BJ (cell line): ENCODE measurements at regions not wholly inside any gene's neighbourhood (a gene's known extent, or its start where the extent isn't known, plus 50 kb on each side); places are given as distances from the start of the nearest gene placed in this dataset.
"Not testable (repeated sequence)": the region's sequence is repeated elsewhere in the genome, so short reads cannot be mapped to it uniquely, and the experiment has no call there.

Source experiments
- CTCF ChIA-PET: fragments of 350-600 bp; formaldehyde crosslinking; extraction: SDS; loops from one replicate; lab custom pipeline; 2021; ENCODE audit warnings: antibody characterized with exemption, inconsistent platforms; lab: Yijun Ruan, JAX
- POLR2A ChIA-PET: fragments of 300-600 bp; sonication (Branson Sonifier 250); formaldehyde crosslinking; extraction: SDS; loops from one replicate; lab custom pipeline; 2021; ENCODE audit warnings: antibody characterized with exemption; lab: Charles Lee
- DNase-seq: peaks from one replicate; pipeline ENCODE4 v3.0.0-alpha.2; 2011; ENCODE audit warnings: low read depth
- H3K27me3 ChIP-seq: 2 replicates; pipeline ENCODE4 v1.6.0; 2011; ENCODE audit warnings: low read length; ENCODE audit not compliant: control insufficient read depth, insufficient read depth
- H3K36me3 ChIP-seq: 2 replicates; pipeline ENCODE4 v1.5.1; 2011; ENCODE audit warnings: low read length; ENCODE audit not compliant: control insufficient read depth, insufficient read depth
- H3K4me3 ChIP-seq: 2 replicates; pipeline ENCODE4 v1.5.1; 2011; ENCODE audit warnings: low read depth, mild to moderate bottlenecking, control low read depth, low read length
- TF ChIP-seq, protein P1 (sequence below): IDR thresholded peaks from 2 replicates; pipeline ENCODE4 v1.5.1; 2011; ENCODE audit warnings: low read depth, mild to moderate bottlenecking, control low read depth, inconsistent platforms, low read length, moderate library complexity; ENCODE audit not compliant: insufficient read depth

DNA sequence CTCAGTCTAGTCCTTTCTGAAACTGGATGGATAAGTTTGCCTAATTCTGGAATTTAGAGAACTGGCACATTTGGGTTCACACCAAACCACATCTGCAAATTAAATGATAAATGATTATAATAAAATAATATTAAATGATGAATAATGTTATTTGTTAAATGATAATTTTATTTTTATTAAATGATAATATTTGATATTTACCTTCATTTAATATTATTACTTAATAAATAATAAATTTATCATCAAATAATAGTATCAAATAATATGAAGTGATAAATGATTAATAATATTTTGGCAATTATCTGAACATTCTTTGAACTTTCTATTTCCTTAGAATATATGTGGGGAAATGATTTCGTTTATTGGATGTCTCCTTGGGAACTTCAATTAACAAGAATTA, 1604.2 kb downstream of the STIM2 start:
- POLR2A ChIA-PET = no interaction called here
- no peaks in the 10 kb centered on the region for H3K36me3 ChIP-seq
- no peaks in the 10 kb centered on the region for H3K27me3 ChIP-seq
- CTCF ChIA-PET = no interaction called here
- H3K4me3 ChIP-seq = no peak overlapping the region
- no peak for DNase-seq
- TF ChIP-seq, protein P1, sequence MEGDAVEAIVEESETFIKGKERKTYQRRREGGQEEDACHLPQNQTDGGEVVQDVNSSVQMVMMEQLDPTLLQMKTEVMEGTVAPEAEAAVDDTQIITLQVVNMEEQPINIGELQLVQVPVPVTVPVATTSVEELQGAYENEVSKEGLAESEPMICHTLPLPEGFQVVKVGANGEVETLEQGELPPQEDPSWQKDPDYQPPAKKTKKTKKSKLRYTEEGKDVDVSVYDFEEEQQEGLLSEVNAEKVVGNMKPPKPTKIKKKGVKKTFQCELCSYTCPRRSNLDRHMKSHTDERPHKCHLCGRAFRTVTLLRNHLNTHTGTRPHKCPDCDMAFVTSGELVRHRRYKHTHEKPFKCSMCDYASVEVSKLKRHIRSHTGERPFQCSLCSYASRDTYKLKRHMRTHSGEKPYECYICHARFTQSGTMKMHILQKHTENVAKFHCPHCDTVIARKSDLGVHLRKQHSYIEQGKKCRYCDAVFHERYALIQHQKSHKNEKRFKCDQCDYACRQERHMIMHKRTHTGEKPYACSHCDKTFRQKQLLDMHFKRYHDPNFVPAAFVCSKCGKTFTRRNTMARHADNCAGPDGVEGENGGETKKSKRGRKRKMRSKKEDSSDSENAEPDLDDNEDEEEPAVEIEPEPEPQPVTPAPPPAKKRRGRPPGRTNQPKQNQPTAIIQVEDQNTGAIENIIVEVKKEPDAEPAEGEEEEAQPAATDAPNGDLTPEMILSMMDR = no peak

DNA sequence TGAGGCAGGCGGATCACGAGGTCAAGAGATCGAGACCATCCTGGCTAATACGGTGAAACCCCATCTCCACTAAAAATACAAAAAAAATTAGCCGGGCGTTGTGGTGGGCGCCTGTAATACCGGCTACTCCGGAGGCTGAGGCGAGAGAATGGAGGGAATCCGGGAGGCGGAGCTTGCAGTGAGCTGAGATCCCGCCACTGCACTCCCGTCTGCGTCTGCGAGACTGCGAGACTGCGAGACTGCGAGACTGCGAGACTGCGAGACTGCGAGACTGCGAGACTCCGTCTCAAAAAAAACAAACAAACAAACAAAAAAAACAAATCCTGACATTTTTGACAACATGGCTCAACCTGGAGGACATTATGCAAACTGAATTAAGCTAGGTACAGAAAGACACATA, 1606.2 kb downstream of the STIM2 start:
- DNase-seq, CTCF ChIA-PET, POLR2A ChIA-PET: not testable (repeated sequence)

DNA sequence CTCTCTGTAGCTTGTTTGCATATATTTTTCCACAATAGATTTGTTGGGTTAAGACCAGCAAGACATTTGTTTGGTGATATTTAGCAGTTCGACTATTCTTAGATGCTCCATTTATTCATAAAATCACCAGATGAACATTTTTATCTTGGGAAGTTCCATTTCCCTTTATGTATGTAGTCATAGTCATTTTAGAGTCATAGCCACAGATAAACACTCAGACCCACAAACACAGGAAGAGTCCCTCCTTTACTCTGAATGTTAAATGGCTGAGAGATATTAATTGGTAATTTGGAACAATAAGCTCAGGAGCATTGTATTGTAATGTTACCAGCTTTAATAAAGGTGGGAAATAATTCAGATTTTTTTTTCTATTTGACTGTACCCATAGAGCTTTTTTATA, 1608.7 kb downstream of the STIM2 start:
- no peak for DNase-seq
- POLR2A ChIA-PET = no interaction called here
- TF ChIP-seq, protein P1 = no peak
- no peaks in the 10 kb centered on the region for H3K36me3 ChIP-seq
- H3K27me3 ChIP-seq = no peaks in the 10 kb centered on the region
- CTCF ChIA-PET = interaction anchor here (0.7 kb wide), 1 partner anchor 312 kb away, joined by 3 read pairs; no protein-coding TSS in a partner anchor
- H3K4me3 ChIP-seq = no peak overlapping the region

More for the DNA sequence above, 1606.2 kb downstream of the STIM2 start:
- not testable (repeated sequence) for H3K27me3 ChIP-seq, H3K4me3 ChIP-seq, H3K36me3 ChIP-seq

DNA sequence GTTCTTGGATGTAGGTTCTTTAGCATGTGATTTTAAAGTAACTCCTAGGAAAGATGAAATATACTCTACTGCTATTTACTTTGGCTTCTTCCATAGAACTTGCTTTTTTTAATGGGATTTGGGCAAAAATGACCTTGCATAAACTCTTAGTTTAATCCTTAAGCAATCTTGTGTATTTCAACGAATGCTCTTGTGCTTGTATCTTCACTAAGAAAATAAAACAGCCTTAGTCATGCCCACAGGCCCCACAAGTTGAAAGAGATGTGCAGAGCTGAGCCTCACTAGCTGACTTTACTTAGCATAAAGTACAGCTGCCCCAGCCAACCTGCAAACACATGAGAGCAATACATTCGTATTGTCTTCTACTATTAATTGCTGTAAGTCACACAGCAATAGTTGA, 1609.2 kb downstream of the STIM2 start:
- Histone ChIP-seq H3K27me3 (no peaks in the 10 kb centered on the region), H3K36me3 (no peaks in the 10 kb centered on the region), H3K4me3 (no peak overlapping the region)
- ChIA-PET POLR2A (no interaction called here), CTCF (no interaction called here)
- TF ChIP-seq, protein P1 = no peak
- no peak for DNase-seq

DNA sequence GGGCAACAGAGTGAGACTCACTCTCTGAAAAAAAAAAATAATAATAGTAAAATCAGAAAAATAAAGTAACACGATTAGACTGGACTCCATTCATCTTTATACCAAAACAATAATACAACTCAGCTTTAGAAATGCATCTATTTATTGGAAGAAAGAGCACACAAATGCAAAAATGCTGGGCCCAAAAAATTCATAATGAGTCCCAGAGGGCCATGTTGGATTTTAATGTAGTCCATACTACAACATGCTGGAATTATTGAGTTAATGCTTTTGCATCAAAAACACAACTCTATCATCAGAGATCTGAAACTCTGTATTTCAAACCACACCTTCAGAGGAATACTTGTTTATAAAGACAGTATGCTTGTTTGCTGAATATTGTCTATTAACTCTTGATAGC, 1614.7 kb downstream of the STIM2 start:
- TF ChIP-seq, protein P1 = no peak

DNA sequence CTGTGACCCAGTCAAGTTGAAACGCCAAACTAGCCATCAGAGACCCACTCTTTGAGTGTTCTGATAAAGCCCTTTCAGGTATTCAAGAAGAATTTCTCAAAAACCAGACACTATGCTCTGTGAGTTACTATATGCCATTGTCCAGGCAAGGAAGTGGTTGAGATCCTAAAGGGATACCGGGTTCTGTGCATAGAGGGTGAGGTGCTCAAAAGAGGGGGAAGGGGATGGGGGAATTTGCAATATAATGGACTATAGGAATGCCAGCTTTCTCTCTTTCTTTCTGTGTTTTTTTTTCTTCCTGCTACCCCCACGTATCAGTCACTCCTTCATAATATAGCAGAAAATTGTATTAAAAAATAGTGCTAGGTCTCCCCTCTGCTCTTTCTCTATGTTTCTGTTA, 1619.0 kb downstream of the STIM2 start:
- no peak for DNase-seq
- H3K4me3 ChIP-seq = no peak overlapping the region
- no peaks in the 10 kb centered on the region for H3K36me3 ChIP-seq
- POLR2A ChIA-PET = no interaction called here
- no peaks in the 10 kb centered on the region for H3K27me3 ChIP-seq
- TF ChIP-seq, protein P1 = no peak
- CTCF ChIA-PET = no interaction called here

More for the DNA sequence above, 1614.7 kb downstream of the STIM2 start:
- no peak for DNase-seq
- H3K4me3 ChIP-seq = no peak overlapping the region
- no peaks in the 10 kb centered on the region for H3K36me3 ChIP-seq
- ChIA-PET POLR2A (no interaction called here), CTCF (interaction anchor here (0.5 kb wide), 1 partner anchor 35 kb away, joined by 3 read pairs; no protein-coding TSS in a partner anchor)
- no peaks in the 10 kb centered on the region for H3K27me3 ChIP-seq
